Brain microvascular endothelial cell (primary cell): ENCODE measurements at regions not wholly inside any gene's neighbourhood (a gene's known extent, or its start where the extent isn't known, plus 50 kb on each side); places are given as distances from the start of the nearest gene placed in this dataset.
"Not testable (repeated sequence)": the region's sequence is repeated elsewhere in the genome, so short reads cannot be mapped to it uniquely, and the experiment has no call there.

Experiments used
- DNase-seq: peaks from one replicate; pipeline ENCODE4 v3.0.0-alpha.2; 2020
- H3K27ac ChIP-seq: fragments of 250-450 bp; sonication (Bioruptor Pico); 2 replicates; pipeline ENCODE4 v1.5.1; 2020; ENCODE audit warnings: mild to moderate bottlenecking, moderate library complexity
- H3K27me3 ChIP-seq: fragments of 250-450 bp; sonication (Bioruptor Pico); replicated peaks from 2 replicates; pipeline ENCODE4 v1.5.1; 2020; ENCODE audit warnings: mild to moderate bottlenecking
- H3K36me3 ChIP-seq: fragments of 250-450 bp; sonication (Bioruptor Pico); replicated peaks from 2 replicates; pipeline ENCODE4 v1.5.1; 2020; ENCODE audit warnings: mild to moderate bottlenecking
- H3K4me3 ChIP-seq: 2 replicates; pipeline ENCODE4 v1.5.1; 2011; ENCODE audit warnings: low read depth, mild to moderate bottlenecking, control low read depth, low read length, moderate library complexity
- CTCF ChIP-seq: IDR thresholded peaks from 2 replicates; pipeline ENCODE4 v1.5.1; 2011; ENCODE audit warnings: low read depth, mild to moderate bottlenecking, moderate library complexity, low read length, control low read depth, inconsistent platforms; ENCODE audit errors: missing control alignments
- in situ Hi-C: cut with HindIII; loops from 2 replicates; pipeline ENCODE4 v1.10.0; 2017; ENCODE audit warnings: low sequenced_read_pairs, low pct_ligation_motif_present

GRCh38 chr6:126888727-126889725 is 229.4 kb upstream of the RSPO3 start:
- DNase-seq: no peak
- in situ Hi-C loops: no loop called here
- no peak overlapping the region for H3K27ac ChIP-seq
- H3K27me3 ChIP-seq: no peaks in the 10 kb centered on the region
- TF ChIP-seq CTCF: no peak
- H3K4me3 ChIP-seq: no peak overlapping the region
- H3K36me3 ChIP-seq: no peaks in the 10 kb centered on the region

GRCh38 chr6:126890055-126890454 is 228.4 kb upstream of the RSPO3 start:
- Histone ChIP-seq H3K36me3 (no peaks in the 10 kb centered on the region), H3K27me3 (no peaks in the 10 kb centered on the region), H3K4me3 (no peak overlapping the region), H3K27ac (no peak overlapping the region)
- in situ Hi-C loops: no loop called here
- DNase-seq: no peak
- TF ChIP-seq CTCF: no peak

DNA sequence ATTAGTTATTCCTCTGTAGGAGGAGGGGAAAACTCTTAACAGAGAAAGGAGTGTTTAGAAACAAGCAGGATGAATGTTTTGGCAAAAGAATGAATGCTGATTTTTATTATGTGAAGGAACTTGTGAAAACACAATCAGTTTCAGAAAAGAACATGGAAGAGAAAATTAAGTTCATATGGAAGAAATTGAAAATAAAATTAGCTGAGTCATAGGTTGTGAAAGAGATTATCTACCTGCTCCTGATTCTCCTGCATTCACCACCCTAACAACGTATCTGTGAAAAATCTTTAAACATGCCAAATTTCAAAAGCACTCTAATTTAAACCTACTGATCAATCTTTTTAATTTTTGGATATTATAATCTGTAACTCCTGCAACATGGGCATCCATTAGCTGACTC is 227.3 kb upstream of the RSPO3 start:
- DNase-seq: no peak
- Histone ChIP-seq H3K27me3 (no peaks in the 10 kb centered on the region), H3K27ac (no peak overlapping the region), H3K4me3 (no peak overlapping the region), H3K36me3 (no peaks in the 10 kb centered on the region)
- TF ChIP-seq CTCF: no peak
- in situ Hi-C loops: no loop called here

DNA sequence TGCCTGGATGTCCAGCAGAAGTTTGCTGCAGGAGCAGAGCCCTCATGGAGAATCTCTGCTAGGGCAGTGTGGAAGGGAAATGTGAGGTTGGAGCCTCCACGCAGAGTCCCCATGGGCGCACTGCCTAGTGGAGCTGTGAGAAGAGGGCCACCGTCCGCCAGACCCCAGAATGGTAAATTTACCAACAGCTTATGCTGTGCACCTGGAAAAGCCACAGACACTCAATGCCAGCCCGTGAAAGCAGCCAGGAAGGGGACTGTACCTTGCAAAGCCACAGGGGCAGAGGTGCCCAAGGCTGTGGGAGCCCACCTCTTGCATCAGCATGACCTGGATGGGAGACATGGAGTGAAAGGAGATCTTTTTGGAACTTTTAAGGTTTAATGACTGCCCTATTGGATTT is 225.6 kb upstream of the RSPO3 start:
- DNase-seq, in situ Hi-C loops, H3K27ac ChIP-seq, H3K4me3 ChIP-seq, H3K36me3 ChIP-seq, H3K27me3 ChIP-seq: not testable (repeated sequence)

DNA sequence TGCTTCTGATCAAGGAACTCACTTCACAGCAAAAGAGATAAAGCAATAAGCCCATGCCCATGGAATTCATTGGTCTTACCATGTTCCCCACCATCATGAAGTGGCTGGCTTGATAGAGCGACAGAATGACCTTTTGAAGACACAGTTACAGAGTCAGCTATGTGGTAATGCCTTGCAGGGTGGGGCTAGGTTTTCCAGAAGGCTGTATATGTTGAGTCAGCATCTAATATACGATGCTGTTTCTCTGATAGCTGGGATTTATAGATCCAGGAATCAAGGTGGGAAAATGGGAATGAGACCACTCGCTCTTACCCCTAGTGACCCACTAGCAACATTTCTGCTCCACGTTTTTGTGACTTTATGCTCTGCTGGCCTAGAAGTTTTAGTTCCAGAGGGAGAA is 220.7 kb upstream of the RSPO3 start:
- in situ Hi-C loops: no loop called here
- H3K27ac ChIP-seq: no peak overlapping the region
- H3K27me3 ChIP-seq: no peaks in the 10 kb centered on the region
- DNase-seq: no peak
- no peaks in the 10 kb centered on the region for H3K36me3 ChIP-seq
- H3K4me3 ChIP-seq: no peak overlapping the region
- TF ChIP-seq CTCF: no peak

DNA sequence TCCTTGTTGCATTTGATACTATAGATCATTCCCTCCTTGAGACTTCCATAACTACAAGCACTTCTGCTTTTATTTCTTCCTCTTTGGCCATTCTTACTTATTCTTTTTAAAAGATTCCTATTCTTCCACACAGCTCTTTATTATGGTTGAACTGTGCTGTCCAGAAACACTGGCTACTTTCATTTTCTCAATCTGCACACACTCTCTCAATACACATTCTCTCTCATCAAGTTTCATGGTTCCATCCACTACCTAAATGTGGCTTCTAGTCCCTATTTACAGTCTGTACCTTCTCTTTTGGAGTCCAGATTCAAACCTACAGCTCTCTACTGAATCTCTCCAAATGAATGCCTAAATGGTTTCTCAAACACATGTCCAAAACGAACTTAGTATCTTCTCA is 214.3 kb upstream of the RSPO3 start:
- no peak for DNase-seq
- no peak overlapping the region for H3K27ac ChIP-seq
- H3K36me3 ChIP-seq: no peaks in the 10 kb centered on the region
- H3K27me3 ChIP-seq: no peaks in the 10 kb centered on the region
- no peak overlapping the region for H3K4me3 ChIP-seq
- in situ Hi-C loops: no loop called here
- no peak for TF ChIP-seq CTCF
